Transverse colon (tissue), 4 donors: ENCODE measurements at regions not wholly inside any gene's neighbourhood (a gene's known extent, or its start where the extent isn't known, plus 50 kb on each side); places are given as distances from the start of the nearest gene placed in this dataset.

Experiments used
- DNase-seq: peaks from one replicate; pipeline ENCODE4 v3.0.0-alpha.2; 2019
- H3K27ac ChIP-seq, 4 donors: fragments of 200-600 bp; sonication (generic); 2 replicates each; pipeline ENCODE4 v1.5.1; 2016 to 2018; ENCODE audit warnings: inconsistent platforms in 4 of 4
- H3K27me3 ChIP-seq: fragments of 200-600 bp; sonication (generic); 2 replicates; pipeline ENCODE4 v1.5.1; 2017; ENCODE audit warnings: inconsistent platforms
- H3K36me3 ChIP-seq, 4 donors: fragments of 200-600 bp; sonication (generic); 2 replicates each; pipeline ENCODE4 v1.5.1; 2017 to 2019; ENCODE audit warnings: inconsistent platforms in 4 of 4
- H3K4me1 ChIP-seq, 4 donors: fragments of 200-600 bp; sonication (generic); 2 replicates each; pipeline ENCODE4 v1.5.1; 2017 to 2020; ENCODE audit warnings: inconsistent platforms in 4 of 4
- H3K4me3 ChIP-seq, 4 donors: fragments of 200-600 bp; sonication (generic); 1 replicate in 1 of 4; 2 replicates in 3 of 4; pipeline versions ENCODE4 v1.5.1 to v1.6.1; 2017 to 2019; ENCODE audit warnings: inconsistent platforms in 4 of 4
- H3K9me3 ChIP-seq, 2 donors: fragments of 200-600 bp; sonication (generic); 2 replicates each; pipeline ENCODE4 v1.5.1; 2017 to 2019; ENCODE audit warnings: inconsistent platforms in 2 of 2
- CTCF ChIP-seq, 5 experiments: fragments of 200-600 bp in 3 of 5; fragments of 450-650 bp in 2 of 5; sonication (generic) in 3 of 5; IDR thresholded peaks; 1 replicate in 2 of 5; 2 replicates in 3 of 5; pipeline ENCODE4 v1.5.1; 2016 to 2017; ENCODE audit warnings: antibody characterized with exemption in 5 of 5, inconsistent platforms in 3 of 5, mild to moderate bottlenecking in 2 of 5, moderate library complexity in 1 of 5
- EP300 ChIP-seq: sonication (generic); formaldehyde crosslinking; IDR thresholded peaks from one replicate; pipeline ENCODE4 v1.6.1; 2017; ENCODE audit warnings: antibody characterized with exemption, low read depth
- POLR2A ChIP-seq: fragments of 450-650 bp; IDR thresholded peaks from one replicate; pipeline ENCODE4 v1.6.1; 2016; ENCODE audit warnings: antibody characterized with exemption, mild to moderate bottlenecking, moderate library complexity
- POLR2AphosphoS5 ChIP-seq, 3 donors: sonication (generic); formaldehyde crosslinking; IDR thresholded peaks; one replicate each; pipeline ENCODE4 v1.6.1; 2016; ENCODE audit warnings: antibody characterized with exemption in 3 of 3
- WGBS, 2 donors: methylation state at CpG; one replicate each; pipeline ENCODE4 v1.1.5; 2018; ENCODE audit warnings: low coverage in 1 of 2; 5-methylcytosine and 5-hydroxymethylcytosine counted together
- in situ Hi-C, 4 donors: fragments of 200-750 bp; cut with MboI; loops; one replicate each; pipeline versions ENCODE4 v1.15.0 to v1.15.1; 2017; ENCODE audit warnings: low sequenced_read_pairs in 3 of 4, low pct_ligation_motif_present in 1 of 4, low pct_unique_long_range_greater_than_20kb in 1 of 4
- intact Hi-C: fragments of 100-400 bp; cut with DNase I; formaldehyde crosslinking; loops from one replicate; pipeline ENCODE4 v1.15.1; 2023; ENCODE audit warnings: low total_unique reads

- Histone ChIP-seq H3K27me3 (no peaks in the 10 kb centered on the region), H3K9me3 (no peaks in the 10 kb centered on the region), H3K36me3 (no peaks in the 10 kb centered on the region), H3K27ac (no peak overlapping the region), H3K4me1 (no peaks in the 10 kb centered on the region), H3K4me3 (no peak overlapping the region)
- in situ Hi-C loops (no loop called here), intact Hi-C loops (no loop called here)
- no peak for TF ChIP-seq CTCF (IDR thresholded peaks at IDR 0.05)
- TF ChIP-seq POLR2A: no peak
- no peak for TF ChIP-seq EP300
- TF ChIP-seq POLR2AphosphoS5 (IDR thresholded peaks at IDR 0.05): no peak
- 38 to 61% methylated on average over 2 to 8 of the region's 8 CpGs for WGBS, 2 donors
- DNase-seq: no peak
Measured at GRCh38 chr14:97641827-97642226, 844.6 kb downstream of the VRK1 start.

DNA sequence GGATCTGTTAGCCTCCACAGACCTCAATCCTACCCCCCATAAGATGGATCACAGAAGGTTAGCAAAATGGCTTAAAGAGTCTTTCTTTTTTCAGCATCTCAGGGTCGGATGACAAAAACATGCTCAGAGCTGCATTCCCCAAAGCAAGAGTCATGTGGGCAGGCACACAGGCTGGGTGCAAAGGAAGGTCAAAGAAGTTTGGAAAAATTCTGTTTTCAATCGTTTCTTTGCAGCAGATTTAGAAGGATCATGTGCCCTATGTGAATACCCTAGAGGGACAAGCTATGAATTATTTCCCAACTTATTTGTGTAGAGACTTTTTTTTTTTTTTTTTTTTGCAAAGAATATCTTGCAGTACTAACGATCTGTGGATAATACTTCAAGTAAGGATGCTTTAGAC is 845.4 kb downstream of the VRK1 start:
- intact Hi-C loops: no loop called here
- Histone ChIP-seq H3K4me3 (no peak overlapping the region), H3K36me3 (no peaks in the 10 kb centered on the region), H3K27me3 (no peaks in the 10 kb centered on the region), H3K9me3 (no peaks in the 10 kb centered on the region), H3K27ac (no peak overlapping the region), H3K4me1 (no peaks in the 10 kb centered on the region)
- no peak for DNase-seq
- WGBS, 2 donors: 53 to 65% methylated on average over 2 to 3 of the region's 3 CpGs
- TF ChIP-seq POLR2AphosphoS5 (IDR thresholded peaks at IDR 0.05): no peak
- TF ChIP-seq CTCF (IDR thresholded peaks at IDR 0.05): no peak
- TF ChIP-seq POLR2A: no peak
- TF ChIP-seq EP300: no peak
- in situ Hi-C loops: no loop called here

DNA sequence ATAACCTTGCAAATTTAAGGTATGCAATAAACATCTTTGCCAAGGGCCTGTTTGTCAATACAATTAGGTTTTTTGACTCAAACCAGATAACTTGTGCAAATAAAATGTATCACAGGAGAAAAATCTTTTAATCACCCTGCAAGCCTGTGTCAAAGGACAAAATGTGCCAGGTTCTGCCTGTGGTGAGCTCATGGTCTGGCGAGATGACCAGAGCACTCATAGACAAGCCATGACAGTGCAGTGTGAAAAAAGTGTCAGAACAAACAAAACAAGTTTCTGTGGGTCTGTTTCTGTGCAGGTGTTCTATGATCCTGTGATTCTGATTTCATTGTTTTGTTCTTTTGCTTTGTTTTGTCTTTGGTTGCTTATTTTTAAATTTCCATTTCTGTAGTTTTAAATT is 847.2 kb downstream of the VRK1 start:
- no peaks in the 10 kb centered on the region for H3K4me1 ChIP-seq
- no peak overlapping the region for H3K27ac ChIP-seq
- no peaks in the 10 kb centered on the region for H3K9me3 ChIP-seq
- intact Hi-C loops (no loop called here), in situ Hi-C loops (no loop called here)
- no peaks in the 10 kb centered on the region for H3K36me3 ChIP-seq
- 52% methylated on average over 1 of the region's 1 CpG; no CpG with 5 or more reads in 1 of the 2 donors for WGBS, 2 donors
- TF ChIP-seq EP300 (no peak), CTCF (IDR thresholded peaks at IDR 0.05) (no peak), POLR2A (no peak), POLR2AphosphoS5 (IDR thresholded peaks at IDR 0.05) (no peak)
- H3K27me3 ChIP-seq: no peaks in the 10 kb centered on the region
- no peak overlapping the region for H3K4me3 ChIP-seq
- DNase-seq: no peak

DNA sequence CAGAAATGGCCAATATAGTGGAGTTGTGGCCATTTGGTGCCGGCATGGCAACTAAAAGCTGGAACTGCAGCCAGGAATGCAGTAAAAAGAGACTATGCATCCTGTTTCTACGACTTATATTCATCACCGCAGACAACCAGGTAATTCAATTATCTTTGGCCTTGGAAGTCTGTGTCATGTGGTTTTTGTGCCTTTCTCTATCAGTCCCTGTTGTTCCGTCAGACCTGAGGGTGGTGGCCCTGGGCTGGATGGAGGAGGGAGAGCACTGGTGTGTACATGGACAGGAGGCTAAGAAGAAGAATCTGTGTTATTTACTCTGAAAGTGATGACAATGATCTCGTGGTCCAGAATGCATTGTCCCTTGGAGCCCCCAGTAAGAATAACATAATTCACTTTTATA is 852.6 kb downstream of the VRK1 start:
- in situ Hi-C loops (no loop called here), intact Hi-C loops (no loop called here)
- no peak overlapping the region for H3K4me3 ChIP-seq
- H3K27ac ChIP-seq: no peak overlapping the region
- TF ChIP-seq POLR2AphosphoS5 (IDR thresholded peaks at IDR 0.05) (no peak), EP300 (no peak), CTCF (IDR thresholded peaks at IDR 0.05) (no peak), POLR2A (no peak)
- no peaks in the 10 kb centered on the region for H3K36me3 ChIP-seq
- no peaks in the 10 kb centered on the region for H3K4me1 ChIP-seq
- 46 to 63% methylated on average over 2 to 5 of the region's 5 CpGs for WGBS, 2 donors
- DNase-seq: no peak
- no peaks in the 10 kb centered on the region for H3K9me3 ChIP-seq
- no peaks in the 10 kb centered on the region for H3K27me3 ChIP-seq
